ENCODE measurements at regions not wholly inside any gene's neighbourhood (a gene's known extent, or its start where the extent isn't known, plus 50 kb on each side); places are given as distances from the start of the nearest gene placed in this dataset.

GRCh38 chr1:218024211-218024720 is 260.8 kb upstream of the RRP15 start:
- H3K4me1 ChIP-seq (ENCODE audit: control insufficient read depth, insufficient read depth, low read length, poor library complexity, severe bottlenecking), result no peaks in the 10 kb centered on the region
- WGBS, 2 experiments (ENCODE audit: insufficient coverage in 2 of 2), result 78 to 87% methylated on average over 2 of the region's 2 CpGs
- no peak overlapping the region for H3K4me3 ChIP-seq (ENCODE audit: extremely low read depth, insufficient read depth, low read length, poor library complexity, severe bottlenecking)
- no peaks in the 10 kb centered on the region for H3K36me3 ChIP-seq (ENCODE audit: control insufficient read depth, insufficient read depth, low read length)
- no peak overlapping the region for H3K27ac ChIP-seq (ENCODE audit: low read depth, low read length, severe bottlenecking)
- peaks cover 11% of the 10 kb centered on the region for H3K9me3 ChIP-seq (ENCODE audit: control insufficient read depth, low read length)

GRCh38 chr1:218025454-218025853 is 259.6 kb upstream of the RRP15 start:
- Histone ChIP-seq H3K27ac (ENCODE audit: low read depth, low read length, severe bottlenecking) (no peak overlapping the region), H3K36me3 (ENCODE audit: control insufficient read depth, insufficient read depth, low read length) (no peaks in the 10 kb centered on the region), H3K4me3 (ENCODE audit: extremely low read depth, insufficient read depth, low read length, poor library complexity, severe bottlenecking) (no peak overlapping the region), H3K4me1 (ENCODE audit: control insufficient read depth, insufficient read depth, low read length, poor library complexity, severe bottlenecking) (no peaks in the 10 kb centered on the region), H3K9me3 (ENCODE audit: control insufficient read depth, low read length) (peaks cover 11% of the 10 kb centered on the region)
- WGBS, 2 experiments (ENCODE audit: insufficient coverage in 2 of 2), result 100% methylated on average over 1 of the region's 2 CpGs; no CpG with 5 or more reads in 1 of the 2 experiments

GRCh38 chr1:218027152-218027551 is 257.9 kb upstream of the RRP15 start:
- H3K4me3 ChIP-seq (ENCODE audit: extremely low read depth, insufficient read depth, low read length, poor library complexity, severe bottlenecking), result no peak overlapping the region
- WGBS, 2 experiments (ENCODE audit: insufficient coverage in 2 of 2), result no CpG with 5 or more reads among the region's 5 CpGs
- no peaks in the 10 kb centered on the region for H3K4me1 ChIP-seq (ENCODE audit: control insufficient read depth, insufficient read depth, low read length, poor library complexity, severe bottlenecking)
- no peaks in the 10 kb centered on the region for H3K36me3 ChIP-seq (ENCODE audit: control insufficient read depth, insufficient read depth, low read length)
- H3K27ac ChIP-seq (ENCODE audit: low read depth, low read length, severe bottlenecking), result no peak overlapping the region
- H3K9me3 ChIP-seq (ENCODE audit: control insufficient read depth, low read length), result no peaks in the 10 kb centered on the region

- Histone ChIP-seq H3K9me3 (ENCODE audit: control insufficient read depth, low read length) (no peaks in the 10 kb centered on the region), H3K27ac (ENCODE audit: low read depth, low read length, severe bottlenecking) (no peak overlapping the region), H3K4me1 (ENCODE audit: control insufficient read depth, insufficient read depth, low read length, poor library complexity, severe bottlenecking) (no peaks in the 10 kb centered on the region), H3K4me3 (ENCODE audit: extremely low read depth, insufficient read depth, low read length, poor library complexity, severe bottlenecking) (no peak overlapping the region), H3K36me3 (ENCODE audit: control insufficient read depth, insufficient read depth, low read length) (no peaks in the 10 kb centered on the region)
Measured at GRCh38 chr1:218030846-218031245, 254.2 kb upstream of the RRP15 start.

- H3K36me3 ChIP-seq (ENCODE audit: control insufficient read depth, insufficient read depth, low read length), result no peaks in the 10 kb centered on the region
- no peak overlapping the region for H3K4me3 ChIP-seq (ENCODE audit: extremely low read depth, insufficient read depth, low read length, poor library complexity, severe bottlenecking)
- no peaks in the 10 kb centered on the region for H3K4me1 ChIP-seq (ENCODE audit: control insufficient read depth, insufficient read depth, low read length, poor library complexity, severe bottlenecking)
- H3K27ac ChIP-seq (ENCODE audit: low read depth, low read length, severe bottlenecking), result no peak overlapping the region
- 54 to 75% methylated on average over 7 to 8 of the region's 8 CpGs for WGBS, 2 experiments (ENCODE audit: insufficient coverage in 2 of 2)
- H3K9me3 ChIP-seq (ENCODE audit: control insufficient read depth, low read length), result no peaks in the 10 kb centered on the region
Measured at GRCh38 chr1:218031901-218032300, 253.2 kb upstream of the RRP15 start.

GRCh38 chr1:218034468-218034867 is 250.6 kb upstream of the RRP15 start:
- H3K36me3 ChIP-seq (ENCODE audit: control insufficient read depth, insufficient read depth, low read length), result no peaks in the 10 kb centered on the region
- 20 to 46% methylated on average over 2 to 5 of the region's 7 CpGs for WGBS, 2 experiments (ENCODE audit: insufficient coverage in 2 of 2)
- no peaks in the 10 kb centered on the region for H3K4me1 ChIP-seq (ENCODE audit: control insufficient read depth, insufficient read depth, low read length, poor library complexity, severe bottlenecking)
- H3K27ac ChIP-seq (ENCODE audit: low read depth, low read length, severe bottlenecking), result no peak overlapping the region
- H3K4me3 ChIP-seq (ENCODE audit: extremely low read depth, insufficient read depth, low read length, poor library complexity, severe bottlenecking), result no peak overlapping the region
- H3K9me3 ChIP-seq (ENCODE audit: control insufficient read depth, low read length), result no peaks in the 10 kb centered on the region

- 50 to 86% methylated on average over 1 of the region's 1 CpG for WGBS, 2 experiments (ENCODE audit: insufficient coverage in 2 of 2)
- no peaks in the 10 kb centered on the region for H3K4me1 ChIP-seq (ENCODE audit: control insufficient read depth, insufficient read depth, low read length, poor library complexity, severe bottlenecking)
Measured at GRCh38 chr1:218048828-218049420, 236.2 kb upstream of the RRP15 start.

GRCh38 chr1:218049641-218050040 is 235.5 kb upstream of the RRP15 start:
- H3K4me3 ChIP-seq (ENCODE audit: extremely low read depth, insufficient read depth, low read length, poor library complexity, severe bottlenecking), result no peak overlapping the region
- H3K36me3 ChIP-seq (ENCODE audit: control insufficient read depth, insufficient read depth, low read length), result no peaks in the 10 kb centered on the region
- H3K9me3 ChIP-seq (ENCODE audit: control insufficient read depth, low read length), result no peaks in the 10 kb centered on the region
- H3K4me1 ChIP-seq (ENCODE audit: control insufficient read depth, insufficient read depth, low read length, poor library complexity, severe bottlenecking), result no peaks in the 10 kb centered on the region
- H3K27ac ChIP-seq (ENCODE audit: low read depth, low read length, severe bottlenecking), result no peak overlapping the region
- WGBS, 2 experiments (ENCODE audit: insufficient coverage in 2 of 2), result 78 to 79% methylated on average over 6 to 9 of the region's 9 CpGs

More at GRCh38 chr1:218048828-218049420, 236.2 kb upstream of the RRP15 start:
- no peaks in the 10 kb centered on the region for H3K36me3 ChIP-seq (ENCODE audit: control insufficient read depth, insufficient read depth, low read length)
- H3K27ac ChIP-seq (ENCODE audit: low read depth, low read length, severe bottlenecking), result no peak overlapping the region
- H3K9me3 ChIP-seq (ENCODE audit: control insufficient read depth, low read length), result no peaks in the 10 kb centered on the region
- H3K4me3 ChIP-seq (ENCODE audit: extremely low read depth, insufficient read depth, low read length, poor library complexity, severe bottlenecking), result no peak overlapping the region

- H3K27ac ChIP-seq (ENCODE audit: low read depth, low read length, severe bottlenecking), result no peak overlapping the region
- H3K9me3 ChIP-seq (ENCODE audit: control insufficient read depth, low read length), result no peaks in the 10 kb centered on the region
- H3K36me3 ChIP-seq (ENCODE audit: control insufficient read depth, insufficient read depth, low read length), result no peaks in the 10 kb centered on the region
- H3K4me1 ChIP-seq (ENCODE audit: control insufficient read depth, insufficient read depth, low read length, poor library complexity, severe bottlenecking), result no peaks in the 10 kb centered on the region
- 100% methylated on average over 1 of the region's 2 CpGs; no CpG with 5 or more reads in 1 of the 2 experiments for WGBS, 2 experiments (ENCODE audit: insufficient coverage in 2 of 2)
- no peak overlapping the region for H3K4me3 ChIP-seq (ENCODE audit: extremely low read depth, insufficient read depth, low read length, poor library complexity, severe bottlenecking)
Measured at GRCh38 chr1:218058730-218059129, 226.4 kb upstream of the RRP15 start.

- WGBS, 2 experiments (ENCODE audit: insufficient coverage in 2 of 2), result 88 to 91% methylated on average over 5 of the region's 5 CpGs
- no peaks in the 10 kb centered on the region for H3K9me3 ChIP-seq (ENCODE audit: control insufficient read depth, low read length)
- no peaks in the 10 kb centered on the region for H3K4me1 ChIP-seq (ENCODE audit: control insufficient read depth, insufficient read depth, low read length, poor library complexity, severe bottlenecking)
- no peak overlapping the region for H3K4me3 ChIP-seq (ENCODE audit: extremely low read depth, insufficient read depth, low read length, poor library complexity, severe bottlenecking)
- H3K27ac ChIP-seq (ENCODE audit: low read depth, low read length, severe bottlenecking), result no peak overlapping the region
- no peaks in the 10 kb centered on the region for H3K36me3 ChIP-seq (ENCODE audit: control insufficient read depth, insufficient read depth, low read length)
Measured at GRCh38 chr1:218064426-218064825, 220.7 kb upstream of the RRP15 start.

GRCh38 chr1:218066332-218066731 is 218.8 kb upstream of the RRP15 start:
- Histone ChIP-seq H3K4me3 (ENCODE audit: extremely low read depth, insufficient read depth, low read length, poor library complexity, severe bottlenecking) (no peak overlapping the region), H3K36me3 (ENCODE audit: control insufficient read depth, insufficient read depth, low read length) (no peaks in the 10 kb centered on the region), H3K27ac (ENCODE audit: low read depth, low read length, severe bottlenecking) (no peak overlapping the region), H3K9me3 (ENCODE audit: control insufficient read depth, low read length) (no peaks in the 10 kb centered on the region), H3K4me1 (ENCODE audit: control insufficient read depth, insufficient read depth, low read length, poor library complexity, severe bottlenecking) (no peaks in the 10 kb centered on the region)
- WGBS, 2 experiments (ENCODE audit: insufficient coverage in 2 of 2), result 100% methylated on average over 1 of the region's 3 CpGs; no CpG with 5 or more reads in 1 of the 2 experiments
